ENCODE measurements at regions not wholly inside any gene's neighbourhood (a gene's known extent, or its start where the extent isn't known, plus 50 kb on each side); places are given as distances from the start of the nearest gene placed in this dataset.

- WGBS, result 85% methylated on average over 1 of the region's 1 CpG
- Histone ChIP-seq H3K27ac (ENCODE audit: low read depth in 1 of 2, low read length in 2 of 2) (no peak overlapping the region), H3K36me3 (ENCODE audit: control insufficient read depth in 4 of 4, insufficient read depth in 3 of 4, low read depth in 1 of 4, low read length in 3 of 4) (no peaks in the 10 kb centered on the region), H3K9me3 (ENCODE audit: control insufficient read depth in 4 of 4, low read length in 3 of 4) (no peaks in the 10 kb centered on the region), H3K4me1 (ENCODE audit: control insufficient read depth in 4 of 4, insufficient read depth in 4 of 4, low read length in 3 of 4) (no peaks in the 10 kb centered on the region), H3K9ac (ENCODE audit: low read depth in 1 of 2, low read length in 2 of 2) (no peak overlapping the region), H3K27me3 (ENCODE audit: control insufficient read depth in 4 of 4, insufficient read depth in 4 of 4, low read length in 3 of 4) (no peaks in the 10 kb centered on the region), H3K4me3 (ENCODE audit: low read depth in 1 of 3, low read length in 3 of 3) (no peak overlapping the region)
- DNase-seq (ENCODE audit: low spot score), result no peak
- TF ChIP-seq ATF3 (IDR thresholded peaks at IDR 0.05) (no peak), NR2F2 (IDR thresholded peaks at IDR 0.05) (no peak), TAF1 (conservative IDR thresholded peaks at IDR 0.05) (no peak), FOXA2 (IDR thresholded peaks at IDR 0.05) (no peak), FOXA1 (IDR thresholded peaks at IDR 0.05) (no peak), HNF4A (conservative IDR thresholded peaks at IDR 0.05) (no peak)
- TF ChIP-seq, protein P1, sequence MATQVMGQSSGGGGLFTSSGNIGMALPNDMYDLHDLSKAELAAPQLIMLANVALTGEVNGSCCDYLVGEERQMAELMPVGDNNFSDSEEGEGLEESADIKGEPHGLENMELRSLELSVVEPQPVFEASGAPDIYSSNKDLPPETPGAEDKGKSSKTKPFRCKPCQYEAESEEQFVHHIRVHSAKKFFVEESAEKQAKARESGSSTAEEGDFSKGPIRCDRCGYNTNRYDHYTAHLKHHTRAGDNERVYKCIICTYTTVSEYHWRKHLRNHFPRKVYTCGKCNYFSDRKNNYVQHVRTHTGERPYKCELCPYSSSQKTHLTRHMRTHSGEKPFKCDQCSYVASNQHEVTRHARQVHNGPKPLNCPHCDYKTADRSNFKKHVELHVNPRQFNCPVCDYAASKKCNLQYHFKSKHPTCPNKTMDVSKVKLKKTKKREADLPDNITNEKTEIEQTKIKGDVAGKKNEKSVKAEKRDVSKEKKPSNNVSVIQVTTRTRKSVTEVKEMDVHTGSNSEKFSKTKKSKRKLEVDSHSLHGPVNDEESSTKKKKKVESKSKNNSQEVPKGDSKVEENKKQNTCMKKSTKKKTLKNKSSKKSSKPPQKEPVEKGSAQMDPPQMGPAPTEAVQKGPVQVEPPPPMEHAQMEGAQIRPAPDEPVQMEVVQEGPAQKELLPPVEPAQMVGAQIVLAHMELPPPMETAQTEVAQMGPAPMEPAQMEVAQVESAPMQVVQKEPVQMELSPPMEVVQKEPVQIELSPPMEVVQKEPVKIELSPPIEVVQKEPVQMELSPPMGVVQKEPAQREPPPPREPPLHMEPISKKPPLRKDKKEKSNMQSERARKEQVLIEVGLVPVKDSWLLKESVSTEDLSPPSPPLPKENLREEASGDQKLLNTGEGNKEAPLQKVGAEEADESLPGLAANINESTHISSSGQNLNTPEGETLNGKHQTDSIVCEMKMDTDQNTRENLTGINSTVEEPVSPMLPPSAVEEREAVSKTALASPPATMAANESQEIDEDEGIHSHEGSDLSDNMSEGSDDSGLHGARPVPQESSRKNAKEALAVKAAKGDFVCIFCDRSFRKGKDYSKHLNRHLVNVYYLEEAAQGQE (IDR thresholded peaks at IDR 0.05), result no peak
Measured at GRCh38 chr11:116335078-116335477, 437.7 kb downstream of the BUD13 start.

GRCh38 chr11:116334596-116334995, 438.2 kb downstream of the BUD13 start:
- H3K36me3 ChIP-seq (ENCODE audit: control insufficient read depth in 4 of 4, insufficient read depth in 3 of 4, low read depth in 1 of 4, low read length in 3 of 4), result no peaks in the 10 kb centered on the region
- 75% methylated on average over 3 of the region's 3 CpGs for WGBS
- no peak overlapping the region for H3K9ac ChIP-seq (ENCODE audit: low read depth in 1 of 2, low read length in 2 of 2)
- no peaks in the 10 kb centered on the region for H3K27me3 ChIP-seq (ENCODE audit: control insufficient read depth in 4 of 4, insufficient read depth in 4 of 4, low read length in 3 of 4)
- H3K4me3 ChIP-seq (ENCODE audit: low read depth in 1 of 3, low read length in 3 of 3), result no peak overlapping the region
- no peak for DNase-seq (ENCODE audit: low spot score)
- no peak overlapping the region for H3K27ac ChIP-seq (ENCODE audit: low read depth in 1 of 2, low read length in 2 of 2)
- no peaks in the 10 kb centered on the region for H3K9me3 ChIP-seq (ENCODE audit: control insufficient read depth in 4 of 4, low read length in 3 of 4)
- TF ChIP-seq HNF4G (IDR thresholded peaks at IDR 0.05), result no peak
- no peak for TF ChIP-seq JUND (IDR thresholded peaks at IDR 0.05)
- no peak for TF ChIP-seq EGR1 (IDR thresholded peaks at IDR 0.05; ENCODE audit: low read depth in 2 of 2)
- no peak for TF ChIP-seq YY1 (IDR thresholded peaks at IDR 0.05)
- TF ChIP-seq, protein P2, sequence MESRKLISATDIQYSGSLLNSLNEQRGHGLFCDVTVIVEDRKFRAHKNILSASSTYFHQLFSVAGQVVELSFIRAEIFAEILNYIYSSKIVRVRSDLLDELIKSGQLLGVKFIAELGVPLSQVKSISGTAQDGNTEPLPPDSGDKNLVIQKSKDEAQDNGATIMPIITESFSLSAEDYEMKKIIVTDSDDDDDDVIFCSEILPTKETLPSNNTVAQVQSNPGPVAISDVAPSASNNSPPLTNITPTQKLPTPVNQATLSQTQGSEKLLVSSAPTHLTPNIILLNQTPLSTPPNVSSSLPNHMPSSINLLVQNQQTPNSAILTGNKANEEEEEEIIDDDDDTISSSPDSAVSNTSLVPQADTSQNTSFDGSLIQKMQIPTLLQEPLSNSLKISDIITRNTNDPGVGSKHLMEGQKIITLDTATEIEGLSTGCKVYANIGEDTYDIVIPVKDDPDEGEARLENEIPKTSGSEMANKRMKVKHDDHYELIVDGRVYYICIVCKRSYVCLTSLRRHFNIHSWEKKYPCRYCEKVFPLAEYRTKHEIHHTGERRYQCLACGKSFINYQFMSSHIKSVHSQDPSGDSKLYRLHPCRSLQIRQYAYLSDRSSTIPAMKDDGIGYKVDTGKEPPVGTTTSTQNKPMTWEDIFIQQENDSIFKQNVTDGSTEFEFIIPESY (IDR thresholded peaks at IDR 0.05), result no peak
- no peak for TF ChIP-seq ATF3 (IDR thresholded peaks at IDR 0.05)
- no peak for TF ChIP-seq TAF1 (conservative IDR thresholded peaks at IDR 0.05)
- TF ChIP-seq HNF4A (conservative IDR thresholded peaks at IDR 0.05), result no peak
- no peak for TF ChIP-seq NR2F2 (IDR thresholded peaks at IDR 0.05)
- no peak for TF ChIP-seq GABPA (IDR thresholded peaks at IDR 0.05 in 1 of 2, conservative IDR thresholded peaks at IDR 0.05 in 1 of 2)
- TF ChIP-seq, protein P1 (IDR thresholded peaks at IDR 0.05), result no peak
- TF ChIP-seq FOXA2 (IDR thresholded peaks at IDR 0.05), result no peak
- TF ChIP-seq SP1 (IDR thresholded peaks at IDR 0.05), result no peak
- TF ChIP-seq CTCF (IDR thresholded peaks at IDR 0.05; ENCODE audit: low read depth, low read length, missing input control), result no peak
- no peak for TF ChIP-seq FOXA1 (IDR thresholded peaks at IDR 0.05)
- TF ChIP-seq MAX (IDR thresholded peaks at IDR 0.05), result no peak
- TF ChIP-seq RAD21 (IDR thresholded peaks at IDR 0.05), result no peak
- no peaks in the 10 kb centered on the region for H3K4me1 ChIP-seq (ENCODE audit: control insufficient read depth in 4 of 4, insufficient read depth in 4 of 4, low read length in 3 of 4)
